ENCODE measurements at regions not wholly inside any gene's neighbourhood (a gene's known extent, or its start where the extent isn't known, plus 50 kb on each side); places are given as distances from the start of the nearest gene placed in this dataset.
A peak's percentile ranks its signal among the peaks of the same experiment; 100 is the strongest.

GRCh38 chr13:31416066-31416465 is 216.3 kb downstream of the B3GLCT start:
- Histone ChIP-seq H3K4me1 (ENCODE audit: control insufficient read depth, insufficient read depth, low read length, poor library complexity, severe bottlenecking) (no peaks in the 10 kb centered on the region), H3K9me3 (ENCODE audit: control insufficient read depth in 2 of 2, low read length in 2 of 2) (no peaks in the 10 kb centered on the region), H3K27ac (ENCODE audit: insufficient read depth, low read length, poor library complexity, severe bottlenecking) (no peak overlapping the region), H3K27me3 (ENCODE audit: control insufficient read depth, insufficient read depth, low read length) (peaks cover 1% of the 10 kb centered on the region), H3K36me3 (ENCODE audit: control insufficient read depth, insufficient read depth, low read length) (no peaks in the 10 kb centered on the region), H3K4me3 (ENCODE audit: low read depth, low read length) (no peak overlapping the region)
- Mint-ChIP-seq H3K36me3 (no peaks in the 10 kb centered on the region), H3K9me3 (peaks cover 0 to 1% (median 0%) of the 10 kb centered on the region in 7 donors), H3K27ac (no peak overlapping the region), H3K27me3 (no peaks in the 10 kb centered on the region), H3K4me1 (no peaks in the 10 kb centered on the region), H3K4me3 (no peak overlapping the region)
- DNase-seq (no peak), ATAC-seq (ENCODE audit: low read depth in 2 of 2) (no peak)

GRCh38 chr13:31418186-31418585 is 218.4 kb downstream of the B3GLCT start:
- no peaks in the 10 kb centered on the region for H3K9me3 ChIP-seq (ENCODE audit: control insufficient read depth in 2 of 2, low read length in 2 of 2)
- no peaks in the 10 kb centered on the region for H3K4me1 Mint-ChIP-seq
- H3K9me3 Mint-ChIP-seq = peaks cover 0 to 2% (median 0%) of the 10 kb centered on the region in 7 donors
- ATAC-seq (ENCODE audit: low read depth in 2 of 2) = no peak
- DNase-seq = no peak
- no peaks in the 10 kb centered on the region for H3K4me1 ChIP-seq (ENCODE audit: control insufficient read depth, insufficient read depth, low read length, poor library complexity, severe bottlenecking)
- no peaks in the 10 kb centered on the region for H3K36me3 Mint-ChIP-seq
- H3K27ac ChIP-seq (ENCODE audit: insufficient read depth, low read length, poor library complexity, severe bottlenecking) = no peak overlapping the region
- H3K4me3 ChIP-seq (ENCODE audit: low read depth, low read length) = no peak overlapping the region
- no peak overlapping the region for H3K27ac Mint-ChIP-seq
- peaks cover 5% of the 10 kb centered on the region for H3K27me3 ChIP-seq (ENCODE audit: control insufficient read depth, insufficient read depth, low read length)
- H3K4me3 Mint-ChIP-seq = no peak overlapping the region
- no peaks in the 10 kb centered on the region for H3K36me3 ChIP-seq (ENCODE audit: control insufficient read depth, insufficient read depth, low read length)
- no peaks in the 10 kb centered on the region for H3K27me3 Mint-ChIP-seq

GRCh38 chr13:31421756-31422155 is 222.0 kb downstream of the B3GLCT start:
- Histone ChIP-seq H3K4me1 (ENCODE audit: control insufficient read depth, insufficient read depth, low read length, poor library complexity, severe bottlenecking) (no peaks in the 10 kb centered on the region), H3K36me3 (ENCODE audit: control insufficient read depth, insufficient read depth, low read length) (no peaks in the 10 kb centered on the region), H3K9me3 (ENCODE audit: control insufficient read depth in 2 of 2, low read length in 2 of 2) (no peaks in the 10 kb centered on the region), H3K4me3 (ENCODE audit: low read depth, low read length) (no peak overlapping the region), H3K27ac (ENCODE audit: insufficient read depth, low read length, poor library complexity, severe bottlenecking) (no peak overlapping the region), H3K27me3 (ENCODE audit: control insufficient read depth, insufficient read depth, low read length) (peaks cover 5% of the 10 kb centered on the region)
- ATAC-seq (ENCODE audit: low read depth in 2 of 2) (no peak), DNase-seq (no peak)
- Mint-ChIP-seq H3K27me3 (no peaks in the 10 kb centered on the region), H3K9me3 (peaks cover 0 to 1% (median 0%) of the 10 kb centered on the region in 7 donors), H3K4me1 (peaks cover 0 to 2% (median 0%) of the 10 kb centered on the region in 4 donors), H3K27ac (no peak overlapping the region), H3K36me3 (no peaks in the 10 kb centered on the region), H3K4me3 (no peak overlapping the region)

GRCh38 chr13:31424130-31424729 is 224.5 kb downstream of the B3GLCT start:
- no peak overlapping the region for H3K4me3 ChIP-seq (ENCODE audit: low read depth, low read length)
- H3K4me3 Mint-ChIP-seq = no peak overlapping the region
- peaks cover 0 to 1% (median 0%) of the 10 kb centered on the region in 7 donors for H3K9me3 Mint-ChIP-seq
- no peak overlapping the region for H3K27ac ChIP-seq (ENCODE audit: insufficient read depth, low read length, poor library complexity, severe bottlenecking)
- no peaks in the 10 kb centered on the region for H3K4me1 ChIP-seq (ENCODE audit: control insufficient read depth, insufficient read depth, low read length, poor library complexity, severe bottlenecking)
- H3K9me3 ChIP-seq (ENCODE audit: control insufficient read depth in 2 of 2, low read length in 2 of 2) = no peaks in the 10 kb centered on the region
- H3K27me3 Mint-ChIP-seq = peaks cover 6% of the 10 kb centered on the region
- H3K4me1 Mint-ChIP-seq = peaks cover 0 to 2% (median 0%) of the 10 kb centered on the region in 4 donors
- DNase-seq (peak in 2 of 3 donors; percentile 23 to 64), ATAC-seq (ENCODE audit: low read depth in 2 of 2) (peak in 1 of 2 donors; percentile 44)
- H3K27ac Mint-ChIP-seq = no peak overlapping the region
- H3K36me3 Mint-ChIP-seq = no peaks in the 10 kb centered on the region
- H3K36me3 ChIP-seq (ENCODE audit: control insufficient read depth, insufficient read depth, low read length) = no peaks in the 10 kb centered on the region
- H3K27me3 ChIP-seq (ENCODE audit: control insufficient read depth, insufficient read depth, low read length) = peaks cover 5% of the 10 kb centered on the region

GRCh38 chr13:31426395-31426794 is 226.6 kb downstream of the B3GLCT start:
- H3K27me3 Mint-ChIP-seq = peaks cover 6% of the 10 kb centered on the region

GRCh38 chr13:31427151-31428100 is 227.7 kb downstream of the B3GLCT start:
- peaks cover 0 to 2% (median 0%) of the 10 kb centered on the region in 4 donors for H3K4me1 Mint-ChIP-seq
- DNase-seq (no peak), ATAC-seq (ENCODE audit: low read depth in 2 of 2) (no peak)
- H3K4me3 ChIP-seq (ENCODE audit: low read depth, low read length) = no peak overlapping the region
- H3K36me3 ChIP-seq (ENCODE audit: control insufficient read depth, insufficient read depth, low read length) = no peaks in the 10 kb centered on the region
- H3K27ac ChIP-seq (ENCODE audit: insufficient read depth, low read length, poor library complexity, severe bottlenecking) = no peak overlapping the region
- no peaks in the 10 kb centered on the region for H3K36me3 Mint-ChIP-seq
- no peaks in the 10 kb centered on the region for H3K9me3 Mint-ChIP-seq
- H3K27me3 Mint-ChIP-seq = peaks cover 6% of the 10 kb centered on the region
- H3K27ac Mint-ChIP-seq = no peak overlapping the region
- H3K9me3 ChIP-seq (ENCODE audit: control insufficient read depth in 2 of 2, low read length in 2 of 2) = no peaks in the 10 kb centered on the region
- H3K27me3 ChIP-seq (ENCODE audit: control insufficient read depth, insufficient read depth, low read length) = peaks cover 2% of the 10 kb centered on the region
- H3K4me1 ChIP-seq (ENCODE audit: control insufficient read depth, insufficient read depth, low read length, poor library complexity, severe bottlenecking) = no peaks in the 10 kb centered on the region
- H3K4me3 Mint-ChIP-seq = no peak overlapping the region

More at GRCh38 chr13:31426395-31426794, 226.6 kb downstream of the B3GLCT start:
- H3K36me3 ChIP-seq (ENCODE audit: control insufficient read depth, insufficient read depth, low read length) = no peaks in the 10 kb centered on the region
- Mint-ChIP-seq H3K9me3 (peaks cover 0 to 1% (median 0%) of the 10 kb centered on the region in 7 donors), H3K27ac (no peak overlapping the region), H3K4me3 (no peak overlapping the region), H3K4me1 (peaks cover 0 to 2% (median 0%) of the 10 kb centered on the region in 4 donors), H3K36me3 (no peaks in the 10 kb centered on the region)
- no peak overlapping the region for H3K27ac ChIP-seq (ENCODE audit: insufficient read depth, low read length, poor library complexity, severe bottlenecking)
- H3K9me3 ChIP-seq (ENCODE audit: control insufficient read depth in 2 of 2, low read length in 2 of 2) = no peaks in the 10 kb centered on the region
- no peak for ATAC-seq (ENCODE audit: low read depth in 2 of 2)
- no peak for DNase-seq
- H3K4me3 ChIP-seq (ENCODE audit: low read depth, low read length) = no peak overlapping the region
- no peaks in the 10 kb centered on the region for H3K4me1 ChIP-seq (ENCODE audit: control insufficient read depth, insufficient read depth, low read length, poor library complexity, severe bottlenecking)
- H3K27me3 ChIP-seq (ENCODE audit: control insufficient read depth, insufficient read depth, low read length) = peaks cover 5% of the 10 kb centered on the region

GRCh38 chr13:31431722-31432137 is 232.0 kb downstream of the B3GLCT start:
- Mint-ChIP-seq H3K4me1 (no peaks in the 10 kb centered on the region), H3K9me3 (no peaks in the 10 kb centered on the region), H3K4me3 (no peak overlapping the region), H3K27ac (no peak overlapping the region), H3K36me3 (no peaks in the 10 kb centered on the region), H3K27me3 (peaks cover 6% of the 10 kb centered on the region)
- H3K27ac ChIP-seq (ENCODE audit: insufficient read depth, low read length, poor library complexity, severe bottlenecking) = no peak overlapping the region
- H3K4me3 ChIP-seq (ENCODE audit: low read depth, low read length) = no peak overlapping the region
- H3K27me3 ChIP-seq (ENCODE audit: control insufficient read depth, insufficient read depth, low read length) = peaks cover 2% of the 10 kb centered on the region
- ATAC-seq (ENCODE audit: low read depth in 2 of 2) (peak in 1 of 2 donors; percentile 37), DNase-seq (peak in 2 of 3 donors; percentile 4 to 49)
- no peaks in the 10 kb centered on the region for H3K36me3 ChIP-seq (ENCODE audit: control insufficient read depth, insufficient read depth, low read length)
- H3K4me1 ChIP-seq (ENCODE audit: control insufficient read depth, insufficient read depth, low read length, poor library complexity, severe bottlenecking) = no peaks in the 10 kb centered on the region
- H3K9me3 ChIP-seq (ENCODE audit: control insufficient read depth in 2 of 2, low read length in 2 of 2) = no peaks in the 10 kb centered on the region
